Liver (tissue), 8 donors: ENCODE measurements at regions not wholly inside any gene's neighbourhood (a gene's known extent, or its start where the extent isn't known, plus 50 kb on each side); places are given as distances from the start of the nearest gene placed in this dataset.

Experiments
- DNase-seq: peaks from one replicate; pipeline ENCODE4 v3.0.0-alpha.2; 2017; ENCODE audit warnings: low spot score
- H3K27ac ChIP-seq, 2 donors: one replicate each; pipeline ENCODE4 v1.7.0; 2013; ENCODE audit warnings: inconsistent platforms in 2 of 2, low read length in 2 of 2, control low read depth in 1 of 2, low read depth in 1 of 2, mild to moderate bottlenecking in 1 of 2
- H3K27me3 ChIP-seq, 4 donors: one replicate each; pipeline versions ENCODE4 v1.6.1 to v1.7.0; 2013; ENCODE audit warnings: low read length in 3 of 4, inconsistent platforms in 1 of 4, mild to moderate bottlenecking in 1 of 4, moderate library complexity in 1 of 4; ENCODE audit not compliant: control insufficient read depth in 4 of 4, insufficient read depth in 4 of 4
- H3K36me3 ChIP-seq, 4 donors: one replicate each; pipeline versions ENCODE4 v1.6.1 to v1.7.0; 2013; ENCODE audit warnings: low read length in 3 of 4, mild to moderate bottlenecking in 3 of 4, low read depth in 1 of 4, moderate library complexity in 1 of 4; ENCODE audit not compliant: control insufficient read depth in 4 of 4, insufficient read depth in 3 of 4
- H3K4me1 ChIP-seq, 4 donors: one replicate each; pipeline versions ENCODE4 v1.6.1 to v1.7.0; 2013; ENCODE audit warnings: low read length in 3 of 4, mild to moderate bottlenecking in 3 of 4, moderate library complexity in 1 of 4; ENCODE audit not compliant: control insufficient read depth in 4 of 4, insufficient read depth in 4 of 4
- H3K4me3 ChIP-seq, 3 donors: one replicate each; pipeline versions ENCODE4 v1.6.1 to v1.7.0; 2013; ENCODE audit warnings: low read length in 3 of 3, control low read depth in 1 of 3, low read depth in 1 of 3, mild to moderate bottlenecking in 1 of 3
- H3K9ac ChIP-seq, 2 donors: one replicate each; pipeline ENCODE4 v1.7.0; 2013; ENCODE audit warnings: low read length in 2 of 2, mild to moderate bottlenecking in 2 of 2, moderate library complexity in 2 of 2, control low read depth in 1 of 2, low read depth in 1 of 2
- H3K9me3 ChIP-seq, 4 donors: one replicate each; pipeline versions ENCODE4 v1.6.1 to v1.7.0; 2013; ENCODE audit warnings: low read length in 3 of 4; ENCODE audit not compliant: control insufficient read depth in 4 of 4
- ATF3 ChIP-seq: IDR thresholded peaks from 2 replicates; pipeline ENCODE4 v1.6.1; 2016; ENCODE audit warnings: antibody characterized with exemption
- CTCF ChIP-seq: fragments of 150-350 bp; IDR thresholded peaks from 2 replicates; pipeline ENCODE4 v1.5.1; 2017; ENCODE audit warnings: improper control_type of control experiment, low read depth, low read length; ENCODE audit not compliant: missing input control
- EGR1 ChIP-seq, 2 donors: IDR thresholded peaks; 2 replicates each; pipeline ENCODE4 v1.6.1; 2016 to 2018; ENCODE audit warnings: antibody characterized with exemption in 2 of 2, low read depth in 2 of 2
- FOXA1 ChIP-seq: IDR thresholded peaks from 2 replicates; pipeline ENCODE4 v1.6.1; 2016; ENCODE audit warnings: antibody characterized with exemption
- FOXA2 ChIP-seq: IDR thresholded peaks from 2 replicates; pipeline ENCODE4 v1.6.1; 2016; ENCODE audit warnings: antibody characterized with exemption
- GABPA ChIP-seq, 2 donors: IDR thresholded peaks in 1 of 2; conservative IDR thresholded peaks in 1 of 2; 2 replicates each; pipeline ENCODE4 v1.6.1; 2016; ENCODE audit warnings: antibody characterized with exemption in 2 of 2, mild to moderate bottlenecking in 1 of 2, moderate library complexity in 1 of 2
- HNF4A ChIP-seq, 2 donors: conservative IDR thresholded peaks; 2 replicates each; pipeline ENCODE4 v1.6.1; 2016; ENCODE audit warnings: antibody characterized with exemption in 2 of 2, mild to moderate bottlenecking in 2 of 2
- JUND ChIP-seq, 2 donors: IDR thresholded peaks; 2 replicates each; pipeline ENCODE4 v1.6.1; 2016; ENCODE audit warnings: antibody characterized with exemption in 2 of 2
- MAX ChIP-seq: IDR thresholded peaks from 2 replicates; pipeline ENCODE4 v1.6.1; 2016; ENCODE audit warnings: antibody characterized with exemption
- RAD21 ChIP-seq, 2 donors: IDR thresholded peaks; 2 replicates each; pipeline ENCODE4 v1.6.1; 2016; ENCODE audit warnings: antibody characterized with exemption in 2 of 2, mild to moderate bottlenecking in 2 of 2
- REST ChIP-seq: IDR thresholded peaks from 2 replicates; pipeline ENCODE4 v1.6.1; 2016; ENCODE audit warnings: antibody characterized with exemption, mild to moderate bottlenecking
- RXRA ChIP-seq, 2 donors: IDR thresholded peaks; 2 replicates each; pipeline ENCODE4 v1.6.1; 2017 to 2018; ENCODE audit warnings: antibody characterized with exemption in 2 of 2, mild to moderate bottlenecking in 1 of 2
- SP1 ChIP-seq: IDR thresholded peaks from 2 replicates; pipeline ENCODE4 v1.6.1; 2018; ENCODE audit warnings: antibody characterized with exemption, mild to moderate bottlenecking
- TAF1 ChIP-seq: conservative IDR thresholded peaks from 2 replicates; pipeline ENCODE4 v1.6.1; 2016; ENCODE audit warnings: antibody characterized with exemption, mild to moderate bottlenecking
- YY1 ChIP-seq: IDR thresholded peaks from 2 replicates; pipeline ENCODE4 v1.6.1; 2016; ENCODE audit warnings: antibody characterized with exemption, mild to moderate bottlenecking
- ZBTB33 ChIP-seq: IDR thresholded peaks from 2 replicates; pipeline ENCODE4 v1.6.1; 2016; ENCODE audit warnings: antibody characterized with exemption
- WGBS: extraction: QIAGEN DNeasy Blood & Tissue Kit; methylation state at CpG from one replicate; pipeline ENCODE4 v1.1.7; 2013; 5-methylcytosine and 5-hydroxymethylcytosine counted together
- donor health status: healthy.
- donor health status: healthy.
- donor health status: healthy.
- donor health status: healthy.
- donor health status: healthy.

- no peak for DNase-seq
- TF ChIP-seq RAD21 (IDR thresholded peaks at IDR 0.05) (no peak), GABPA (IDR thresholded peaks at IDR 0.05 in 1 of 2, conservative IDR thresholded peaks at IDR 0.05 in 1 of 2) (no peak), MAX (no peak), REST (no peak), EGR1 (IDR thresholded peaks at IDR 0.05; ENCODE audit: low read depth in 2 of 2) (no peak), JUND (IDR thresholded peaks at IDR 0.05) (no peak), ZBTB33 (no peak), FOXA1 (no peak), SP1 (no peak), TAF1 (no peak), RXRA (IDR thresholded peaks at IDR 0.05) (no peak), HNF4A (conservative IDR thresholded peaks at IDR 0.05) (no peak), YY1 (no peak), ATF3 (no peak), CTCF (no peak), FOXA2 (no peak)
- H3K4me1 ChIP-seq, result no peaks in the 10 kb centered on the region
- no peak overlapping the region for H3K4me3 ChIP-seq
- no peak overlapping the region for H3K9ac ChIP-seq
- no peaks in the 10 kb centered on the region for H3K36me3 ChIP-seq
- H3K27me3 ChIP-seq, result no peaks in the 10 kb centered on the region
- no peaks in the 10 kb centered on the region for H3K9me3 ChIP-seq
- H3K27ac ChIP-seq, result no peak overlapping the region
These were observed 145.9 kb upstream of the NOCT start for GRCh38 chr4:138869631-138870030.

- no peak for DNase-seq
- Histone ChIP-seq H3K9me3 (no peaks in the 10 kb centered on the region), H3K36me3 (no peaks in the 10 kb centered on the region), H3K4me1 (no peaks in the 10 kb centered on the region), H3K9ac (no peak overlapping the region), H3K27ac (no peak overlapping the region), H3K27me3 (no peaks in the 10 kb centered on the region), H3K4me3 (no peak overlapping the region)
- 73% methylated on average over 1 of the region's 1 CpG for WGBS
- TF ChIP-seq SP1 (no peak), RXRA (IDR thresholded peaks at IDR 0.05) (no peak), FOXA1 (no peak), ZBTB33 (no peak), EGR1 (IDR thresholded peaks at IDR 0.05; ENCODE audit: low read depth in 2 of 2) (no peak), HNF4A (conservative IDR thresholded peaks at IDR 0.05) (no peak), JUND (IDR thresholded peaks at IDR 0.05) (no peak), TAF1 (no peak)
These were observed 146.4 kb upstream of the NOCT start for GRCh38 chr4:138869165-138869564.
